SKM-1 treated with dmso at 0.1 percent for 144 hours (cell line): ENCODE measurements at regions not wholly inside any gene's neighbourhood (a gene's known extent, or its start where the extent isn't known, plus 50 kb on each side); places are given as distances from the start of the nearest gene placed in this dataset.

Experiments used
- DNase-seq: peaks from one replicate; lab custom pipeline; 2025; ENCODE audit not compliant: unreplicated experiment; lab: John Stamatoyannopoulos, UW

GRCh38 chr14:31993521-31993951 is 83.6 kb upstream of the ARHGAP5 start:
- DNase-seq, result no peak

GRCh38 chr14:31994391-31995033 is 82.6 kb upstream of the ARHGAP5 start:
- no peak for DNase-seq

- no peak for DNase-seq
Measured at GRCh38 chr14:32003585-32003984, 73.5 kb upstream of the ARHGAP5 start.

DNA sequence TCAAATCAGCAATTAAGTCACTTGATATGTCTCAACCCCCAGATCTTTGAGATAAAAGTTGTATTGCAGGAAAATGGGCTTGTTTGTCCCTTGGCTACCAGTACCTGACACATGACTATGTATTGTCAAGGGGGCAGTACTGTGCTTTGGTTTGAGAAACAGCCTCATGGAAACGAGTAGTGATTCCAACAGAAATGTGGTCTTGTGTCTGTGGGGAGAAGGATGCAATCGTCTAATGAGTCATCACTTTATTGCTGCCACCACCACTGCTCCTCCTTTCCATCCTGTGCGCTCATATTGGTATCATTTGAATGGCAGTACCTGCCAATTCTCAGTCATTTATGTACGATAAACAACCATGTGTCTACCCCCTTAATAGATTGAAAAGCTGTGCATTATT is 72.8 kb upstream of the ARHGAP5 start:
- DNase-seq, result no peak

DNA sequence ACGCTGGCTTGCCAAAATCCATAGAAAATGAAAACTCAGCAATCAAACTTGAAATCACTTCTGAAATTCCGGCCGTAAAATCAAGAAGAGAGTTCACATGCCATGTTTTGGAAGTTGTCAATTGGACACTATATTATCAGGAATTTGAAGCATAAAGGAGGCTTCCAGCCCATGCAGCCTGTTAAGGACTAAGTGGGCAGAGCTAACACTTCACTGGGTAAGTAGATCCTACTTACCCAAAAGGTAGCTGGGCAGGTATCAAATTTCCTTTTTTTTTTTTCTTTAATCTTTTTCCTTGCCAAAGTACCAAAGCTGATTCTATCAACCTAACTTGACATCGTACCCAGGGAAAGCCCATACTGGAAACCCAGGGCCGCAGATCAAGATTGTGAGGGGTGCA is 71.5 kb upstream of the ARHGAP5 start:
- no peak for DNase-seq

- DNase-seq, result no peak
Measured at GRCh38 chr14:32006263-32007110, 70.6 kb upstream of the ARHGAP5 start.

GRCh38 chr14:32007755-32008362 is 69.2 kb upstream of the ARHGAP5 start:
- DNase-seq, result no peak

GRCh38 chr14:32008602-32009193 is 68.4 kb upstream of the ARHGAP5 start:
- no peak for DNase-seq

GRCh38 chr14:32009221-32009975 is 67.7 kb upstream of the ARHGAP5 start:
- no peak for DNase-seq

DNA sequence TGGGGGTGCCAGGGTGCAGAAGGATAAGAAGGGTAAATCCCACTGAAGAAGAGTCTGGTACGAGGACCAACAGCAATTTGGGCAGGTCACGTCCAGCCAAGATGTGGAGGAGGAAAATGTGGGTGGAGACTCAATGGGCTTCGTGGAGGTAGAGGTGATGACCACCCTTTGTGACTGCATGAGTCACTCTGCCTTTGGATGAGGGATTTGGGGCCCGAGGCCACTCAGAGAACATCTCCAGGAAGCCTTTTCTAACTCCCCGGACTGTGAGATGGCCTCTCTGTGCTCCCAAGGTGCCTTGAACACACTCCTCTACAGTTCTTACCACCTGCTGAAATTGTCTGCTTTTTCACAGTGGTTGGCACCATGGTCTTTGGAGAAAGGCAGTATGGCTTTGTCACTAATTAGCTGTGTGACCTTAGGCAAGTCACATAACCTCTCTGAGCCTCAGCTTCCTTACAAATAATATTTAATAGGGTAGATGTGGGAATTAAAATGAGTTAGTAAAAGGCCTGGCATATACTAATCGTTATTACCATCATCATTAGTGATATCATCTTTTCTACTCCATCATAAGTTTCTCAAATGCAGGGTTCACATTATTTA is 67.0 kb upstream of the ARHGAP5 start:
- no peak for DNase-seq

DNA sequence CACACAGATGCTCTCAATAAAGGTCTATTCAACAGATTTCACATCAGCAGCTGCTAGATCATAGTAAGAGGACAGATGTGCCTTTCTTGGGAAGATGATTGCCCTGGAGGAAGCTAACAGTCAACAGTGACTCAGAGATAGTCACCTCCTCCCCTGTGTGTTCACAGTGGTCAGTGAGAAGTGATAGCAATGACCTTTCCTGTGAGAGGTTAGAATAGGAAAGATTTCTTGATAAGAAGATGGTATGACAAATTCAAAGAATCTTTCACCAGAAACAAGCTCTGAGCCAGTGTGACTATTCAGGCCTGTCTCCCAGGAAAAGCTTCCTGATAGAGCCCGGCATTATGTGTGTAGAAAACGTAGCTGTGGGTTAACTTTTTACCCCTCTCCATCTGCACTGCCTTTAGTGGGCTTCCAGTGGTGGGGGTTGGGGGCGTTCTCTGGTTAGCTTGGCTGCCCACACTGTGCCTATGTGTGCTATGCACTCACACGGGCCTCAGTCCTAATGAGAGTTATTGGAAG is 66.4 kb upstream of the ARHGAP5 start:
- no peak for DNase-seq

DNA sequence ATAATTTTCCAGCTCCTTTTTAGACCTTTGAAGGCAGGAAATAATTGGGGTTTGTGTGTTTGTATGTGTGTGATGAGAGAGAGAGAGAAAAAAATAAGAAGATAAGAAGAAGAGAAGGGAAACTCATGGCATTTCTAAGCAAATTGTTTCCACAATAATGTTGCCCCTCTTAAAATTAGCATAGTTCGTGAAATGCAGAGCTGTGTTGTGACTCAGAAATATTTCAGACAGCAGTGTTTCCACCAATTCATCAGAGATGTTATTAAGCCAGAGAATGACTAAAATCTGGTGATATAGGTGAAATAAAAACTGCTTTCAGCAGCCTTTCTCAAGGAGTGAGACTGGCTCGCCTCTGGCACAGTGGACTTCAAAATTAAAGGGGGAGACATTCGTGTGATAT is 65.9 kb upstream of the ARHGAP5 start:
- no peak for DNase-seq

GRCh38 chr14:32012062-32012461 is 65.0 kb upstream of the ARHGAP5 start:
- DNase-seq, result no peak

GRCh38 chr14:32012571-32012970 is 64.5 kb upstream of the ARHGAP5 start:
- DNase-seq, result no peak

GRCh38 chr14:32013083-32013482 is 64.0 kb upstream of the ARHGAP5 start:
- no peak for DNase-seq

DNA sequence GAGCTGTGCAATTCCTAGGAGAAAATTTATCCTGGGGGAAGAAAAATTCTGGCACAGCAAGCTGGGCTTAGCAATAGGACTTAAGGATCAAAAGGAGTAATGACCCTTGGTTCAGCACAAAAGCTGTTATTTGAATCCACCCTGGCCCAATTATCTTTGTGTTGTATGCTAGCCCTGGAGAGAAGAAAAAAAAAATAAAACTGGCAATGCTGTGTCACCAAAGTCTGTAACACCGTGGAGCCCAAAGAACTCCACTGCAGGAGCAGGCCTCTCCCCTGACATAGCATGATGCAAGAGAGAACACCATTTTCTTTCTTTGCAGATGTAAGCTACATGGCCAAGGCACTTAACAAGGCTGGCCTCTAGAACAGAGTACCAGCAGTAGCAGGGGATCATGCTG is 63.0 kb upstream of the ARHGAP5 start:
- DNase-seq, result peak; percentile 4

- DNase-seq, result no peak
Measured at GRCh38 chr14:32014498-32014897, 62.6 kb upstream of the ARHGAP5 start.

GRCh38 chr14:32015166-32015565 is 61.9 kb upstream of the ARHGAP5 start:
- DNase-seq, result no peak

DNA sequence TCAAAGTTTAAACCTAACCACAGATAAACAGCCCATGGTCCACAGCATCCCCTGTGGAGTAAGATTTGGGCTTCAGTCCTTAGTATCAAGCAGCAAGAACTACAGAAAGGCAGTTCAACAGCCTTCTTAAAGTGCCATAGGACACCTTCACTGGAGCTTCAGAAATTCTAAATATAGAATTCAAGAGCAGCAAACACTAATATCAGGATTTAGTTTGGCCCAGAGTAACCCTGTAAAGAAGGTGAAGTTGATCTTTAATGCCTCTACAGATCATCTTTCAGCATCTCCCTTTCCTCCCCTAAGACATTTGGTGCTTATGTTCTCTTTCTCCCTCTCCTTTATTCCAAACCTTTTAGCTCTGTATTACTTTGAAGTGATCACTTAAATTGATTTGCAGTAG is 59.5 kb upstream of the ARHGAP5 start:
- no peak for DNase-seq

DNA sequence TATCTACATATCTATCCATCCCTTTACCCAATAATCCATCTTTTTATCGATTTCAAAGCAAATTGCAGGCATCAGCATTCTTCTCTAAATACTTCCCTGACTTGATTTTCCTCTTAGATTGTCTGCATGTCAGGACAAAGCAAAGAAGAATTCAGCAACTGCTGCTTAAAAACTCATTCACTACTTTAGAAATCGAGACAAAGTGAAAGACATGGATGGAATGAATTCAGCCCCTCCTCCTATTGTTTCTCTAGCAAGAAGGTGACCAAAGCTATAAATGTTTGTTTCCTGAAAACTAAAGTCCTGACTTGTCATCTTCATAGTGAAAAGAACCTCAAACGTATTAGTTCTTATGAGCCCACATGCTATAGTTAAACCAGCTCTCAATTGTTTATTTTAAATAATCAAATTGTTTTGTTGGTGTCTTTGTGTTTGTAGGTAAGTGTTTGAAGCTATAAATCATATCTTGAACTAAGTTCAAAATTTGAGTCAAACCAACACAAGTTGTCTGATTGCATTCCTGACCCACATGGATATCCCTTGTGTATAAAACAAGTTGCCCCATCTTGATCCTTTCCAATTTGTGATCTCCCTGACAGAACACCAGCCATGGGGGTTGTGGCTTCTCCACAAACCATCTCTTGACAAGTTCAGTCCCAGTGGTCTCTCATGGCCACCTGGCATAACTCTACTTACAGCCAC is 58.6 kb upstream of the ARHGAP5 start:
- no peak for DNase-seq
